ENCODE measurements at regions not wholly inside any gene's neighbourhood (a gene's known extent, or its start where the extent isn't known, plus 50 kb on each side); places are given as distances from the start of the nearest gene placed in this dataset.

DNA sequence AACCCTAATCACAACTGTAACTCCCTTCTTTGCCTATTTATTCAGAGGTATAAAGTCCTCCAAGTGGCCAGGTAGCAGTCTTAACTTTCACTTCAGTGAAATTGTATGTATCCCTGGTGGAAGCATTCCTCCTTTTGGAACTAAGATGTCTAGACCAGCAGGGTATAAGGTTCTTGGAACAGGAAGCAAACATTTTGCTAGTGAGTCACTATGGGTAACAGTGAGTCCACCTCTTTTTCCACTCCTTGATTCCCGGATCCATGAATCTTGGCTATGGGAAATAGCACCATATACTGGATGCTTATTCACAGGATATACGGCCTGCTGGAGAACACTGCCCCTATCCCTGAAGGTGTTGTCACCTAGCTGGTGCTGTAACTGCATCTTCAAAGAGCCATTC lies 80.2 kb downstream of the KCNA5 start:
- TF ChIP-seq, protein P1, sequence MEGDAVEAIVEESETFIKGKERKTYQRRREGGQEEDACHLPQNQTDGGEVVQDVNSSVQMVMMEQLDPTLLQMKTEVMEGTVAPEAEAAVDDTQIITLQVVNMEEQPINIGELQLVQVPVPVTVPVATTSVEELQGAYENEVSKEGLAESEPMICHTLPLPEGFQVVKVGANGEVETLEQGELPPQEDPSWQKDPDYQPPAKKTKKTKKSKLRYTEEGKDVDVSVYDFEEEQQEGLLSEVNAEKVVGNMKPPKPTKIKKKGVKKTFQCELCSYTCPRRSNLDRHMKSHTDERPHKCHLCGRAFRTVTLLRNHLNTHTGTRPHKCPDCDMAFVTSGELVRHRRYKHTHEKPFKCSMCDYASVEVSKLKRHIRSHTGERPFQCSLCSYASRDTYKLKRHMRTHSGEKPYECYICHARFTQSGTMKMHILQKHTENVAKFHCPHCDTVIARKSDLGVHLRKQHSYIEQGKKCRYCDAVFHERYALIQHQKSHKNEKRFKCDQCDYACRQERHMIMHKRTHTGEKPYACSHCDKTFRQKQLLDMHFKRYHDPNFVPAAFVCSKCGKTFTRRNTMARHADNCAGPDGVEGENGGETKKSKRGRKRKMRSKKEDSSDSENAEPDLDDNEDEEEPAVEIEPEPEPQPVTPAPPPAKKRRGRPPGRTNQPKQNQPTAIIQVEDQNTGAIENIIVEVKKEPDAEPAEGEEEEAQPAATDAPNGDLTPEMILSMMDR (IDR thresholded peaks at IDR 0.05) = no peak
- H3K27ac ChIP-seq = no peak overlapping the region
- H3K4me3 ChIP-seq = no peak overlapping the region
- no peaks in the 10 kb centered on the region for H3K9me3 ChIP-seq
- H3K4me1 ChIP-seq (ENCODE audit: control insufficient read depth in 1 of 2, low read depth in 2 of 2) = no peaks in the 10 kb centered on the region
- peak; percentile 55 for ATAC-seq (ENCODE audit: insufficient number of reproducible peaks, low FRiP score, low read depth)
- H3K27me3 ChIP-seq (replicated peaks; ENCODE audit: insufficient read depth) = no peaks in the 10 kb centered on the region
- no peaks in the 10 kb centered on the region for H3K36me3 ChIP-seq
- DNase-seq (ENCODE audit: low spot score) = no peak

GRCh38 chr12:5124401-5124800 lies 80.7 kb downstream of the KCNA5 start:
- Histone ChIP-seq H3K4me1 (ENCODE audit: control insufficient read depth in 1 of 2, low read depth in 2 of 2) (no peaks in the 10 kb centered on the region), H3K36me3 (no peaks in the 10 kb centered on the region), H3K4me3 (no peak overlapping the region), H3K27me3 (replicated peaks; ENCODE audit: insufficient read depth) (no peaks in the 10 kb centered on the region), H3K27ac (no peak overlapping the region), H3K9me3 (no peaks in the 10 kb centered on the region)
- DNase-seq (ENCODE audit: low spot score) = no peak
- TF ChIP-seq, protein P1 (IDR thresholded peaks at IDR 0.05) = no peak
- ATAC-seq (ENCODE audit: insufficient number of reproducible peaks, low FRiP score, low read depth) = no peak

DNA sequence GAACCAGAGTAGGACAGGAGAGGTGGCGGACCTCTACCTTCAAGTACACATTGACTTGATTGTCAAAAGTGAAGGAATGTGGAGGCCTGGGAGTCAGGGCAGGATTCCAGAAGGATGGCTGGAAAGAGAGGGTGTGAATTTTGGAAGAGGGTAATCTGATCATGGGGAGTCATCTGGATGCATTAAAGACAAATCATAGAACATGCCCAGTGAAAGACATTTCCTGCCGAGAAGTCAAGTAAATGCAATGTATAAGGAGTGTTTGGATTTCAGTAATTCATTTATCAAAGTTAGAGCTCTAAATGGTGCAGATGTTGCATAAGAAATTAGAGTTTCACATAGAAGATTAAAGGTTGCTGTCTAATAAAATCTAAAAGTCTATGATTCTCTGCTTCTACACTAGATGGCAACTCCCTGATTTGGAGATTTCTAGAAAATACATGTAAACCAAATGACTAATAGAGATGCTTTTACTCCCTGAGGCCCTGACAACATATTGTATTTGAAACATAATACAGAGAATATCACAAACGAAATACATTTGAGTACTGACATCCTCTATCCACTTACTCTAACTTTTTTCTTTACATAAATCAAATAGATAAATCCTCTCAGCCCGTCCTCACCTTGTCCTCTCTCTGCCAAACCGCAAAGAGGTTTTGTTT lies 91.3 kb downstream of the KCNA5 start:
- H3K36me3 ChIP-seq = no peaks in the 10 kb centered on the region
- ATAC-seq (ENCODE audit: insufficient number of reproducible peaks, low FRiP score, low read depth) (no peak), DNase-seq (ENCODE audit: low spot score) (no peak)
- H3K27ac ChIP-seq = no peak overlapping the region
- peaks cover 8 to 19% of the 10 kb centered on the region in 2 donors for H3K4me1 ChIP-seq (ENCODE audit: control insufficient read depth in 1 of 2, low read depth in 2 of 2)
- H3K27me3 ChIP-seq (replicated peaks; ENCODE audit: insufficient read depth) = no peaks in the 10 kb centered on the region
- no peaks in the 10 kb centered on the region for H3K9me3 ChIP-seq
- no peak overlapping the region for H3K4me3 ChIP-seq
- TF ChIP-seq, protein P1 (IDR thresholded peaks at IDR 0.05) = no peak

GRCh38 chr12:5138256-5138655 lies 94.6 kb downstream of the KCNA5 start:
- H3K36me3 ChIP-seq = no peaks in the 10 kb centered on the region
- no peaks in the 10 kb centered on the region for H3K9me3 ChIP-seq
- TF ChIP-seq, protein P1 (IDR thresholded peaks at IDR 0.05) = no peak
- no peak overlapping the region for H3K4me3 ChIP-seq
- DNase-seq (ENCODE audit: low spot score) = no peak
- peak overlapping the region; percentile 87 to 88 for H3K27ac ChIP-seq
- H3K27me3 ChIP-seq (replicated peaks; ENCODE audit: insufficient read depth) = no peaks in the 10 kb centered on the region
- ATAC-seq (ENCODE audit: insufficient number of reproducible peaks, low FRiP score, low read depth) = no peak
- peaks cover 13 to 19% of the 10 kb centered on the region in 2 donors for H3K4me1 ChIP-seq (ENCODE audit: control insufficient read depth in 1 of 2, low read depth in 2 of 2)

DNA sequence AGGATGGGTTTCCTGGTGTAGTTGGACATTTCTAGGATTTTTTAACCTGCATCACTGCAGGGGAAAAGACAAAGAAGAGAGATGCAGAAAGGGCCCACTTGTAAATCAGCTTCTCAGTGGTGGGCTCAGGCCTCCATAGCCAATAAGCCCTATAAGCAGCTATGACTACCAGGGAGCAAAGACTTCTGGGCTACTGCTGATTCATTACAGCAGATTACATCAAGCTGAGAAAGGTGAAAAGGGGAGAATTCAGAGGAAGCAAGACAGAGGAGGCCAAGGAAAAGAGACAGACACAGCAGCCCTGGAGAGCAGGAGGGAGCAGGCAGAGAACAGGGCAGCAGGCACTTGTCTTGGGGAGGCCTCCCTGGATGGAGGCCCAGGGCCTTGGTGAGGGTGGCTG lies 95.2 kb downstream of the KCNA5 start:
- Histone ChIP-seq H3K27ac (peak overlapping the region; percentile 87 to 88), H3K36me3 (no peaks in the 10 kb centered on the region), H3K4me3 (no peak overlapping the region), H3K4me1 (ENCODE audit: control insufficient read depth in 1 of 2, low read depth in 2 of 2) (peaks cover 13 to 19% of the 10 kb centered on the region in 2 donors), H3K27me3 (replicated peaks; ENCODE audit: insufficient read depth) (no peaks in the 10 kb centered on the region), H3K9me3 (no peaks in the 10 kb centered on the region)
- no peak for DNase-seq (ENCODE audit: low spot score)
- ATAC-seq (ENCODE audit: insufficient number of reproducible peaks, low FRiP score, low read depth) = no peak
- TF ChIP-seq, protein P1 (IDR thresholded peaks at IDR 0.05) = no peak

All from thoracic aorta (tissue), 2 donors.